Ishikawa (cell line): ENCODE measurements at regions not wholly inside any gene's neighbourhood (a gene's known extent, or its start where the extent isn't known, plus 50 kb on each side); places are given as distances from the start of the nearest gene placed in this dataset.

Experiments
- CEBPB ChIP-seq: IDR thresholded peaks from 2 replicates; pipeline ENCODE4 v1.6.1; 2012
- CREB1 ChIP-seq: IDR thresholded peaks from 2 replicates; pipeline ENCODE4 v1.6.1; 2012; ENCODE audit warnings: low read depth
- EGR1 ChIP-seq: IDR thresholded peaks from 2 replicates; pipeline ENCODE4 v1.6.1; 2012
- EP300 ChIP-seq: IDR thresholded peaks from 2 replicates; pipeline ENCODE4 v1.6.1; 2012; ENCODE audit warnings: borderline replicate concordance
- MAX ChIP-seq: IDR thresholded peaks from 2 replicates; pipeline ENCODE4 v1.6.1; 2012
- RAD21 ChIP-seq: IDR thresholded peaks from 2 replicates; pipeline ENCODE4 v1.6.1; 2012; ENCODE audit warnings: low read depth
- REST ChIP-seq: IDR thresholded peaks from 2 replicates; pipeline ENCODE4 v1.6.1; 2012; ENCODE audit warnings: low read depth, mild to moderate bottlenecking
- TAF1 ChIP-seq: IDR thresholded peaks from 2 replicates; pipeline ENCODE4 v1.6.1; 2012; ENCODE audit warnings: low read depth, mild to moderate bottlenecking
- TCF12 ChIP-seq: IDR thresholded peaks from 2 replicates; pipeline ENCODE4 v1.6.1; 2012; ENCODE audit warnings: low read depth
- TEAD4 ChIP-seq: IDR thresholded peaks from 2 replicates; pipeline ENCODE4 v1.6.1; 2012
- USF1 ChIP-seq: IDR thresholded peaks from 2 replicates; pipeline ENCODE4 v1.6.1; 2012
- YY1 ChIP-seq: IDR thresholded peaks from 2 replicates; pipeline ENCODE4 v1.6.1; 2012; ENCODE audit warnings: low read depth
- ZBTB7A ChIP-seq: IDR thresholded peaks from 2 replicates; pipeline ENCODE4 v1.6.1; 2012; ENCODE audit warnings: low read depth

GRCh38 chr20:22929661-22930060 is 105.5 kb upstream of the SSTR4 start:
- TF ChIP-seq TAF1 = no peak
- TF ChIP-seq USF1 = no peak
- no peak for TF ChIP-seq RAD21
- no peak for TF ChIP-seq REST
- TF ChIP-seq CREB1 = no peak
- TF ChIP-seq MAX = no peak
- TF ChIP-seq TCF12 = no peak
- TF ChIP-seq CEBPB = no peak
- TF ChIP-seq TEAD4 = no peak
- TF ChIP-seq EP300 = no peak
- TF ChIP-seq YY1 = no peak
- TF ChIP-seq EGR1 = no peak
- TF ChIP-seq ZBTB7A = no peak
